ENCODE measurements at regions not wholly inside any gene's neighbourhood (a gene's known extent, or its start where the extent isn't known, plus 50 kb on each side); places are given as distances from the start of the nearest gene placed in this dataset.

DNA sequence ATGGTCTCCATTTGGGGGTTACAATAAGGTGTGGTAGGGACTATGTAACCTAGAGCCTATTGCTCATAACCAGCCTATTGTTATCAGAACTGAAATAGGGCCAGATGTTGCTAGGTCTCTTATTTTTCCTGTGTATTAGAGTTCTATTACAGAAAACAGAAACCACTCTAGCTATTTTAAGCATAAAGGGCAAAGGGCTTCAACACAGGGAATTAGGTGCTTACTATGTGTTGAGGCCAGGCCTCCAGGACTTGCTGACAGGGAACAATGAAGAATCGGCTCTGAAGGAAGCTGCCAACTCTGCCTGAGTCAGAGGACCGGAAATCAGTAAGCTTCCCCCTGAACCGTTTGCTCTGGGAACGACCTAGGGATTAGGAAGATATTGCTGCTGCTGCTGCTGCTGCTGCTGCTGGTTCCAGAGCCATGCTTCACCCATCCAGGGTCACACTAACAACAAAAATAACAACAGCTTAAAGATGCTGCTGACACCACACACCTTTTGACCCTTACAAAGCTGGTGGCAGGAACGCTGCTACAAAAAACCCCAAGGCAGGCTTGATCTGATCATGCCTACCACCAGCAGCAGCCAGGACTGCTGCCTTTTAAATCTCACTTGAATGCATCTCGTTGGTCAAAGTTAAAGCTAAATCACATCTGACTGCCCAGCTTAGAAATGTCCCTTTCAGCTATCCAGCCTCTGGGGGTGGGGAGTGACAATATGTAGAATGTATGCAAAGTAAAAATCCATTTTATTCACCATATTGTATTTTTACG lies 276.9 kb upstream of the IL12A start:
- intact Hi-C loops (cut with micrococcal nuclease): no loop called here
- ATAC-seq: no peak
- no TSS peak for BruUV-seq (replicated peaks)
- DNase-seq (ENCODE audit: extremely low read depth in 1 of 4, low spot score in 3 of 4): no peak
- H3K4me3 ChIP-seq: no peak overlapping the region
- no peaks in the 10 kb centered on the region for H3K27me3 ChIP-seq (ENCODE audit: control insufficient read depth in 2 of 2, insufficient read depth in 2 of 2, low read length in 2 of 2)
- H3K9me3 ChIP-seq (replicated peaks; ENCODE audit: control insufficient read depth, insufficient read depth, low read depth, low read length): no peaks in the 10 kb centered on the region; the same call in 1 of the 2 replicates
- H3K9ac ChIP-seq (ENCODE audit: insufficient read depth in 1 of 2, low read depth in 2 of 2, low read length in 2 of 2): no peak overlapping the region
- H4K20me1 ChIP-seq (replicated peaks; ENCODE audit: control insufficient read depth, insufficient read depth, low read length): no peaks in the 10 kb centered on the region
- 2% methylated on average over 7 of the region's 7 CpGs for WGBS (ENCODE audit: insufficient coverage, low coverage, missing lambda C conversion rate)
- ChIA-PET CTCF (ENCODE audit: low intra/inter-chr PET ratio) (no interaction called here), POLR2A (no interaction called here)
- no peak for FAIRE-seq
- H2AFZ ChIP-seq (ENCODE audit: low read depth, low read length): no peak overlapping the region
- no peaks in the 10 kb centered on the region for H3K4me1 ChIP-seq (replicated peaks in 1 of 2; ENCODE audit: control insufficient read depth in 2 of 2, insufficient read depth in 2 of 2, low read length in 2 of 2)
- H3K36me3 ChIP-seq (ENCODE audit: control insufficient read depth, insufficient read depth, low read length): no peaks in the 10 kb centered on the region
- in situ Hi-C loops (cut with MboI): no loop called here
- no peaks in the 10 kb centered on the region for H3K79me2 ChIP-seq (ENCODE audit: control insufficient read depth, insufficient read depth, low read length)
- no peak overlapping the region for H3K4me2 ChIP-seq (ENCODE audit: insufficient read depth, low read length)
- H3K27ac ChIP-seq (ENCODE audit: extremely low read depth, low read depth, low read length): no peak overlapping the region
- no peaks in the 10 kb centered on the region for H3K9me1 ChIP-seq (ENCODE audit: control insufficient read depth, insufficient read depth, low read length)
- TF ChIP-seq ZNF589 (CRISPR knock-in tag; IDR thresholded peaks at IDR 0.05; ENCODE audit: low read depth) (no peak), STAT5B (CRISPR knock-in tag; IDR thresholded peaks at IDR 0.05) (no peak), ZNF79 (CRISPR knock-in tag; IDR thresholded peaks at IDR 0.05; ENCODE audit: low read depth) (no peak), MTA1 (IDR thresholded peaks at IDR 0.05; ENCODE audit: borderline replicate concordance) (no peak), TAL1 (IDR thresholded peaks at IDR 0.05) (no peak), KLF1 (tag; IDR thresholded peaks at IDR 0.05) (no peak), MXI1 (IDR thresholded peaks at IDR 0.05; ENCODE audit: low read depth, low read length) (no peak), ZNF583 (CRISPR knock-in tag; IDR thresholded peaks at IDR 0.05) (no peak), SLC30A9 (CRISPR knock-in tag; IDR thresholded peaks at IDR 0.05) (no peak), DNMT1 (IDR thresholded peaks at IDR 0.05) (no peak), SRSF1 (IDR thresholded peaks at IDR 0.05; ENCODE audit: low read depth, low read length) (no peak)
- TF ChIP-seq, protein P1, sequence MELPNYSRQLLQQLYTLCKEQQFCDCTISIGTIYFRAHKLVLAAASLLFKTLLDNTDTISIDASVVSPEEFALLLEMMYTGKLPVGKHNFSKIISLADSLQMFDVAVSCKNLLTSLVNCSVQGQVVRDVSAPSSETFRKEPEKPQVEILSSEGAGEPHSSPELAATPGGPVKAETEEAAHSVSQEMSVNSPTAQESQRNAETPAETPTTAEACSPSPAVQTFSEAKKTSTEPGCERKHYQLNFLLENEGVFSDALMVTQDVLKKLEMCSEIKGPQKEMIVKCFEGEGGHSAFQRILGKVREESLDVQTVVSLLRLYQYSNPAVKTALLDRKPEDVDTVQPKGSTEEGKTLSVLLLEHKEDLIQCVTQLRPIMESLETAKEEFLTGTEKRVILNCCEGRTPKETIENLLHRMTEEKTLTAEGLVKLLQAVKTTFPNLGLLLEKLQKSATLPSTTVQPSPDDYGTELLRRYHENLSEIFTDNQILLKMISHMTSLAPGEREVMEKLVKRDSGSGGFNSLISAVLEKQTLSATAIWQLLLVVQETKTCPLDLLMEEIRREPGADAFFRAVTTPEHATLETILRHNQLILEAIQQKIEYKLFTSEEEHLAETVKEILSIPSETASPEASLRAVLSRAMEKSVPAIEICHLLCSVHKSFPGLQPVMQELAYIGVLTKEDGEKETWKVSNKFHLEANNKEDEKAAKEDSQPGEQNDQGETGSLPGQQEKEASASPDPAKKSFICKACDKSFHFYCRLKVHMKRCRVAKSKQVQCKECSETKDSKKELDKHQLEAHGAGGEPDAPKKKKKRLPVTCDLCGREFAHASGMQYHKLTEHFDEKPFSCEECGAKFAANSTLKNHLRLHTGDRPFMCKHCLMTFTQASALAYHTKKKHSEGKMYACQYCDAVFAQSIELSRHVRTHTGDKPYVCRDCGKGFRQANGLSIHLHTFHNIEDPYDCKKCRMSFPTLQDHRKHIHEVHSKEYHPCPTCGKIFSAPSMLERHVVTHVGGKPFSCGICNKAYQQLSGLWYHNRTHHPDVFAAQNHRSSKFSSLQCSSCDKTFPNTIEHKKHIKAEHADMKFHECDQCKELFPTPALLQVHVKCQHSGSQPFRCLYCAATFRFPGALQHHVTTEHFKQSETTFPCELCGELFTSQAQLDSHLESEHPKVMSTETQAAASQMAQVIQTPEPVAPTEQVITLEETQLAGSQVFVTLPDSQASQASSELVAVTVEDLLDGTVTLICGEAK (IDR thresholded peaks at IDR 0.05): no peak
- TF ChIP-seq, protein P1 (CRISPR knock-in tag; IDR thresholded peaks at IDR 0.05): no peak
- TF ChIP-seq, protein P2, sequence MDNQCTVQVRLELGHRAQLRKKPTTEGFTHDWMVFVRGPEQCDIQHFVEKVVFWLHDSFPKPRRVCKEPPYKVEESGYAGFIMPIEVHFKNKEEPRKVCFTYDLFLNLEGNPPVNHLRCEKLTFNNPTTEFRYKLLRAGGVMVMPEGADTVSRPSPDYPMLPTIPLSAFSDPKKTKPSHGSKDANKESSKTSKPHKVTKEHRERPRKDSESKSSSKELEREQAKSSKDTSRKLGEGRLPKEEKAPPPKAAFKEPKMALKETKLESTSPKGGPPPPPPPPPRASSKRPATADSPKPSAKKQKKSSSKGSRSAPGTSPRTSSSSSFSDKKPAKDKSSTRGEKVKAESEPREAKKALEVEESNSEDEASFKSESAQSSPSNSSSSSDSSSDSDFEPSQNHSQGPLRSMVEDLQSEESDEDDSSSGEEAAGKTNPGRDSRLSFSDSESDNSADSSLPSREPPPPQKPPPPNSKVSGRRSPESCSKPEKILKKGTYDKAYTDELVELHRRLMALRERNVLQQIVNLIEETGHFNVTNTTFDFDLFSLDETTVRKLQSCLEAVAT (IDR thresholded peaks at IDR 0.05): no peak
